ENCODE measurements at regions not wholly inside any gene's neighbourhood (a gene's known extent, or its start where the extent isn't known, plus 50 kb on each side); places are given as distances from the start of the nearest gene placed in this dataset.
A peak's percentile ranks its signal among the peaks of the same experiment; 100 is the strongest.

GRCh38 chr7:130931423-130931822, 197.4 kb upstream of the KLF14 start:
- no peak for DNase-seq (ENCODE audit: low read depth)

- DNase-seq (ENCODE audit: low read depth), result no peak
Measured at GRCh38 chr7:130932088-130932487, 198.1 kb upstream of the KLF14 start.

- no peak for DNase-seq (ENCODE audit: low read depth)
Measured at GRCh38 chr7:130932667-130933432, 198.8 kb upstream of the KLF14 start.

GRCh38 chr7:130933919-130934318, 199.9 kb upstream of the KLF14 start:
- no peak for DNase-seq (ENCODE audit: low read depth)

GRCh38 chr7:130935564-130936157, 201.7 kb upstream of the KLF14 start:
- no peak for DNase-seq (ENCODE audit: low read depth)

GRCh38 chr7:130936202-130936931, 202.4 kb upstream of the KLF14 start:
- DNase-seq (ENCODE audit: low read depth), result no peak

- DNase-seq (ENCODE audit: low read depth), result no peak
Measured at GRCh38 chr7:130937016-130937415, 203.0 kb upstream of the KLF14 start.

- DNase-seq (ENCODE audit: low read depth), result no peak
Measured at GRCh38 chr7:130937830-130938229, 203.8 kb upstream of the KLF14 start.

GRCh38 chr7:130938661-130939060, 204.7 kb upstream of the KLF14 start:
- DNase-seq (ENCODE audit: low read depth), result no peak

GRCh38 chr7:130939321-130940095, 205.5 kb upstream of the KLF14 start:
- DNase-seq (ENCODE audit: low read depth), result no peak

- no peak for DNase-seq (ENCODE audit: low read depth)
Measured at GRCh38 chr7:130940326-130940725, 206.3 kb upstream of the KLF14 start.

GRCh38 chr7:130940907-130941306, 206.9 kb upstream of the KLF14 start:
- no peak for DNase-seq (ENCODE audit: low read depth)

GRCh38 chr7:130941322-130942210, 207.6 kb upstream of the KLF14 start:
- DNase-seq (ENCODE audit: low read depth), result no peak

- peak; percentile 34 for DNase-seq (ENCODE audit: low read depth)
Measured at GRCh38 chr7:130942211-130942964, 208.4 kb upstream of the KLF14 start.

- DNase-seq (ENCODE audit: low read depth), result peak; percentile 47
Measured at GRCh38 chr7:130943336-130943901, 209.4 kb upstream of the KLF14 start.

- no peak for DNase-seq (ENCODE audit: low read depth)
Measured at GRCh38 chr7:130943981-130944380, 210.0 kb upstream of the KLF14 start.

GRCh38 chr7:130944997-130945396, 211.0 kb upstream of the KLF14 start:
- no peak for DNase-seq (ENCODE audit: low read depth)

GRCh38 chr7:130945411-130945811, 211.4 kb upstream of the KLF14 start:
- DNase-seq (ENCODE audit: low read depth), result no peak

- DNase-seq (ENCODE audit: low read depth), result no peak
Measured at GRCh38 chr7:130946114-130946513, 212.1 kb upstream of the KLF14 start.
